Large intestine (tissue), 3 donors: ENCODE measurements at regions not wholly inside any gene's neighbourhood (a gene's known extent, or its start where the extent isn't known, plus 50 kb on each side); places are given as distances from the start of the nearest gene placed in this dataset.

Experiments
- DNase-seq, 2 donors: peaks; one replicate each; pipeline versions ENCODE4 v3.0.0 to v3.0.0-alpha.2; 2013
- H3K27ac ChIP-seq: one replicate; pipeline ENCODE4 v1.5.1; 2013; ENCODE audit warnings: low read length
- H3K27me3 ChIP-seq: 2 replicates; pipeline ENCODE4 v1.6.1; 2013; ENCODE audit warnings: low read length; ENCODE audit not compliant: control insufficient read depth, insufficient read depth
- H3K36me3 ChIP-seq: 2 replicates; pipeline ENCODE4 v1.6.1; 2013; ENCODE audit warnings: low read length; ENCODE audit not compliant: control insufficient read depth, insufficient read depth
- H3K4me1 ChIP-seq: one replicate; pipeline ENCODE4 v1.6.1; 2013; ENCODE audit warnings: low read length; ENCODE audit not compliant: control insufficient read depth, insufficient read depth
- H3K4me3 ChIP-seq: one replicate; pipeline ENCODE4 v1.5.1; 2013; ENCODE audit warnings: low read length
- H3K9me3 ChIP-seq: one replicate; pipeline ENCODE4 v1.6.1; 2013; ENCODE audit warnings: mild to moderate bottlenecking, low read depth, low read length, moderate library complexity; ENCODE audit not compliant: control insufficient read depth
- WGBS: methylation state at CpG from one replicate; pipeline ENCODE4 v1.1.5; 2013; ENCODE audit warnings: low lambda C conversion rate; ENCODE audit not compliant: insufficient coverage; 5-methylcytosine and 5-hydroxymethylcytosine counted together

DNA sequence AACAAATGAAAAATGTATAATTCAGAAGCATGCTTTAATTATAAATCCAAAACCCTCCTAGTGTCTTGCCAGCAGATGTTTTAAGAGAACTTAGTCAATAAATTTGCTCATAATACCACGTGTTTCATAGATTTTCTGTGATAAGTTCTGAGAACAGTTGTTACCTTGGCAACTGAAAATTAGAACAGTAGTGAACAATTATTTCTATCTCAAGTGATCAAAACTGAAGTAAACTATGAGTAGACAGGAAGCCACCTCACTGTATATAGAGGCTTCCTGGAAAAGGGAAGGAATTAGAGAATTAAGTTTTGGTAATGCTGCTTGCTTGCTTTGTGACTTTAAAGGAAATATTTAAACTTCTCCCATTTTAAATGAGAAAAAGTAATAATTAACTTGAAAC is 266.0 kb upstream of the ANO3 start:
- Histone ChIP-seq H3K4me3 (no peak overlapping the region), H3K4me1 (no peaks in the 10 kb centered on the region), H3K36me3 (no peaks in the 10 kb centered on the region), H3K27ac (no peak overlapping the region), H3K9me3 (no peaks in the 10 kb centered on the region), H3K27me3 (no peaks in the 10 kb centered on the region)
- no CpG with 5 or more reads among the region's 1 CpG for WGBS
- DNase-seq = no peak

DNA sequence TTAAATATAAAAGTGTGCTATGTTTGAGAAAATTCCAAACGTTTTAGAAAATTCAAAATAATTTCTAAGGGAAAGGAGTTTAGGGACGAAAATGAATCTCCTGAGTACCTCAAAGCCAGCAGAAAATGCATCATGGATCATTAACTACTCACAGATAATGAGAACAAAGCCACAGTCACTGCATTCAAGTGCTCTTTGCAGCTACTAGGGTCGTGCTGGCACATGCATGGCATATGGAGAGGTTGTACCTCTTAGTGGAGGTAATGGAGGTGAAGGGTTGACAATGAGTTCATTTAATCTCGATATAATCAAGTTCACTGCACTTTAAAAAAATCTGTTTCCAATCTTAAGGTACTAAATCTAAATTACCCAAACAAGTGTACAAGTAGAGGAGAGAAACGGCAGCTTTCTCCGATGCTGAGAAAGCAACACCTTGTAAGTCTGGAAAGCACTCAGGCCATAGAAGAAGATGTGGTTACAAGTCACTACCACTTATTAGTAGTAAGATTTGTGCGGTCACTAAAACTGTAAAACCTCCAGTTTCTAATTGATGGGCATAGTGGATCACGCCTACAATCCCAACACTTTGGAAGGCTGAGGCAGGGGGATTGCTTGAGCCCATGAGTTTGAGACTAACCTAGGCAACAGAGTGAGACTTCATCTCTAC is 261.1 kb upstream of the ANO3 start:
- no peaks in the 10 kb centered on the region for H3K27me3 ChIP-seq
- no peaks in the 10 kb centered on the region for H3K36me3 ChIP-seq
- H3K9me3 ChIP-seq = no peaks in the 10 kb centered on the region
- H3K27ac ChIP-seq = no peak overlapping the region
- no peaks in the 10 kb centered on the region for H3K4me1 ChIP-seq
- 88% methylated on average over 1 of the region's 8 CpGs for WGBS
- H3K4me3 ChIP-seq = no peak overlapping the region
- no peak for DNase-seq

DNA sequence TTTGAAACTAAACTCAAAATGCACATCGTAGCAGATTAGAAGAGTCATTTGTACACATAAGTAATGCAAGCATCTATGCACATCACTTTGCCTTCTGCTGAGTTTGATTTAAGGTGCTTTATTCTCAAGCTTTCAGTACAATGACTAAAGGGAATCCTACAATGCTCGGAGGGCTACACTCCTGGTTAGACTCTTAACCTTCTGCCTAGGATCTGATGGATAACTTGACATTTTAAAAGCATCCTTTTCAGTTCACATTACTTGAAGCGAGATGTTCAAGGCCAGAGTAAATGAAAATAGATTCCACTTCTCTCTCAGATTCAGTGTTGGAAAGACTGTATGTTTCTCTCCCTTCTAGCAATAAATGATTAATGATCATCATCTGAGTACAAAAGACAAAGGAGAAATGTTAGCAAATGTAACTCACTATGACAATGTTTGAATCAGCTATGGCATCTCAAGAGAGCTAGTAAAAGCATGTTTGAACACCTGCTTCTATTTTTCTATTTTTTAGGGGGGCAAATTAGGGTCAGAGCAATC is 259.2 kb upstream of the ANO3 start:
- no peak overlapping the region for H3K27ac ChIP-seq

DNA sequence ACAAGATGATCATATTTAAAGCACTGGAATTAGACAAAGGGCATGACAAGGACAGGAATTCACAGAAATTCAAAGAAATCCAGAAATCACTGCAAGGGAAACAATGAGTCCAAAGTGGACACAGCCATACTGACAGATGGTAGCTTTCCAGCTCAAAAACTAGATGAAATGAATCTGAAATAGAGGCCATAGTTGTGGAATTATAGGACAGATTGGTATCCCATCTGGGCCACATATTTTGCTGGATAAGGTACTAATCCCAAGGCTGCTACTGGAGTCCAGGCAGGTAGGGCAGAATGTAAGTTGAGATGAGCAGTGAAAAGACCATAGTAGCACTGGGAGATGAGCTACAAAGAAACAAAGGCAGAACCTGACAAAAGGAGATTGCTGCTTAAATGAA is 258.3 kb upstream of the ANO3 start:
- no peaks in the 10 kb centered on the region for H3K36me3 ChIP-seq
- H3K27me3 ChIP-seq = no peaks in the 10 kb centered on the region
- no peak overlapping the region for H3K27ac ChIP-seq
- DNase-seq = no peak
- H3K4me1 ChIP-seq = no peaks in the 10 kb centered on the region
- no peaks in the 10 kb centered on the region for H3K9me3 ChIP-seq
- no peak overlapping the region for H3K4me3 ChIP-seq

More for the DNA sequence above, 259.2 kb upstream of the ANO3 start:
- Histone ChIP-seq H3K4me1 (no peaks in the 10 kb centered on the region), H3K4me3 (no peak overlapping the region), H3K36me3 (no peaks in the 10 kb centered on the region), H3K9me3 (no peaks in the 10 kb centered on the region), H3K27me3 (no peaks in the 10 kb centered on the region)
- no peak for DNase-seq
- 92% methylated on average over 2 of the region's 3 CpGs for WGBS

DNA sequence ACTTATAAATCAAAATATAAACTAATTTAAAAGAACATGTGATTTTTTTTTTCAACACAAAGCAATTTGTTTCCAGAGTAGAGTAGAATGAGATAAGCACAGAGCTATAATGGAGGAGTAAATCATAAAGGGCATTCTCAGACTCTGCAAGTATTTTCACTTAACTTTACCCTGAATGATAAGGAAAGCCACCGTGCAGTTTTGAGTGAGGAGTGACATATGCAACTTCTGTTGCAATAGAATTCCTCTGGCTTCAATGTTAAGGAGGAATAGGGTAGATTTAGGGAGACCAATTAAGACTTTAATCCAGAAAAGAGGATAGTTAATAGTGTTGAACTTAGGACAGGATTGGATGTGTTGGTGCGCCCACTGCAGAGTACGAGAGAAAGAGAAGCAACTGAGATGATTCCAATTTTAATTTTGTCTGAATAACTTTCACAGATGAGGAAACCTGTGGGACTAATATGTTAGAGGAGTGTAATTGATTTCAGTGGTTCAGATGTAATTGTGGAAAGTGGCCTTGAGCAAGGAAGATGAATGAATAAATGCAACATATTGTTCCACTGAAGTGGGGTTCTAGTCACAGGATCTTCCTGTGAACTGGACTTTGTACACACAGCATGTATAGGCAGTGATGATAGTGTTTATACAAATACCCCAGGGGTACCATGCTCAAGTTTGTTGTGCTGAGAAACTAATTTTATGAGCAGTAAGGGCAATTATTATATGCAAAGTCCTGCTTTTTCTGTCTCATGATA is 255.5 kb upstream of the ANO3 start:
- H3K9me3 ChIP-seq = no peaks in the 10 kb centered on the region
- no peaks in the 10 kb centered on the region for H3K36me3 ChIP-seq
- no peak overlapping the region for H3K4me3 ChIP-seq
- H3K27me3 ChIP-seq = no peaks in the 10 kb centered on the region
- no peak for DNase-seq
- 0% methylated on average over 1 of the region's 3 CpGs for WGBS
- H3K4me1 ChIP-seq = no peaks in the 10 kb centered on the region
- H3K27ac ChIP-seq = no peak overlapping the region

DNA sequence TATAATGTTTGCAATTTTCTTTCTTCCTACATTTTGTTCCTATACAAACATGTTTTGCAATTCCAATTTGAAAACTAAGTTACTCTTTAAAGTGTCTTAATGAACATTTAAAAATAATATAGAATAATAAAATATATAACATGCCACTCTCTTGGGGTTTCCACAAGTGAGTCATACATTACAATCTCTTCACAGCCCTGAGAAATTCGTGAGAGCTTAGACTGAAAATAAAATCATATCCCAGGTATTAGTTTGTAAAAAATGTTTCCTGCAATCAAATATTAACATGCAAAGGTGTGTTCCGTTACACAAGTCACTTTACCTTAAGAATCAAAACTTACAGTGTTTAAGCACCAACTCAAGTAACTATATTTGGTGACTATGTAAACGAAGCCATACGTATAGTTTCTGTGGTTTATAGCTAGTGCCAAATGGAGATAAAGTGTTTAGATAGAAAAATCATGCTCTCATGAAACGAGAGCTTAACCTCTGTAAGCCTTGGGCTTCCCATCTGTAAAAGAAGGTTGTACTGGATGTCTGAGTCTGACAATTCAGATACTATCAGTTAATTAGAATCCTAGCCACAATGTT is 253.6 kb upstream of the ANO3 start:
- Histone ChIP-seq H3K9me3 (no peaks in the 10 kb centered on the region), H3K27ac (no peak overlapping the region), H3K4me3 (no peak overlapping the region), H3K36me3 (no peaks in the 10 kb centered on the region), H3K27me3 (no peaks in the 10 kb centered on the region), H3K4me1 (no peaks in the 10 kb centered on the region)
- no peak for DNase-seq
- WGBS = 52% methylated on average over 4 of the region's 5 CpGs

DNA sequence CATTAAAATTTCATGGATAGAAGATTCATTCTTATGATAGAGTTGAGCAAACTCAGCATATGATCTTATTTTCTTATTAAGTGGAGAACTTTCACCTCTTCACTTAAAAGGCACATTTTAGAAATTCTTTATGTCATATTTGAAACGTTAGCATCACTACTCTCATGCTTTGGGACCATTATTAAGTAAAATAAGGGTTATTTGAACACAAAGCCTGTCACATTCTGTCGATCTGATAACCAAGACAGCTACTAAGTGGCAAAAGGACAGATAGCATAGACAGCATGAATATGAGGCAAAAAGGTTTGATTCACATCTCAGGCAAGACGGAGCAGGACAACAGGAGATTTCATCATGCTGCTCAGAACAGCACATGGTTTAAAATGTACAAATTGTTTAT is 247.6 kb upstream of the ANO3 start:
- H3K9me3 ChIP-seq = no peaks in the 10 kb centered on the region
- no peak for DNase-seq
- no peaks in the 10 kb centered on the region for H3K36me3 ChIP-seq
- H3K27ac ChIP-seq = no peak overlapping the region
- H3K4me1 ChIP-seq = no peaks in the 10 kb centered on the region
- no peak overlapping the region for H3K4me3 ChIP-seq
- WGBS = 100% methylated on average over 1 of the region's 3 CpGs
- no peaks in the 10 kb centered on the region for H3K27me3 ChIP-seq

DNA sequence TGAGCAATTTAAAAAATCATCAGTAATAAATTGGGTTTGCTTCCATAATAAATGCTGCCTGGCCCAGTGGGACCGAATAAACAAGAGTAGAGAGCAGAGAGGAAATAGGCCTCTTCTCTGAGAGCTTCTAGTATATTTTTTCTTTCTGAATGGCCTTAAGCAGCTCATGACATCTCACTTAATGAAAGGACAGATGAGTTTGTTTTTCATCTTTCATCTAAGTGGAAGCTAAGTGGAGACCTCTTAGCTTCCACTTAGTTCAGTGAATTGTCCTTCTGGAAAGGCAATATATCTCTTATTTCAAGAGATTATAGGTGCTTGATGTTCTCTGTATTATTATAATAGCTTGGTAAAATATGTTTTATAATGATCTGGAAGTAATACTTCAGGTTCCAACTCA is 245.9 kb upstream of the ANO3 start:
- H3K36me3 ChIP-seq = no peaks in the 10 kb centered on the region
- no CpG with 5 or more reads among the region's 1 CpG for WGBS
- H3K27me3 ChIP-seq = no peaks in the 10 kb centered on the region
- H3K9me3 ChIP-seq = no peaks in the 10 kb centered on the region
- H3K4me1 ChIP-seq = no peaks in the 10 kb centered on the region
- no peak overlapping the region for H3K27ac ChIP-seq
- H3K4me3 ChIP-seq = no peak overlapping the region
- DNase-seq = no peak

DNA sequence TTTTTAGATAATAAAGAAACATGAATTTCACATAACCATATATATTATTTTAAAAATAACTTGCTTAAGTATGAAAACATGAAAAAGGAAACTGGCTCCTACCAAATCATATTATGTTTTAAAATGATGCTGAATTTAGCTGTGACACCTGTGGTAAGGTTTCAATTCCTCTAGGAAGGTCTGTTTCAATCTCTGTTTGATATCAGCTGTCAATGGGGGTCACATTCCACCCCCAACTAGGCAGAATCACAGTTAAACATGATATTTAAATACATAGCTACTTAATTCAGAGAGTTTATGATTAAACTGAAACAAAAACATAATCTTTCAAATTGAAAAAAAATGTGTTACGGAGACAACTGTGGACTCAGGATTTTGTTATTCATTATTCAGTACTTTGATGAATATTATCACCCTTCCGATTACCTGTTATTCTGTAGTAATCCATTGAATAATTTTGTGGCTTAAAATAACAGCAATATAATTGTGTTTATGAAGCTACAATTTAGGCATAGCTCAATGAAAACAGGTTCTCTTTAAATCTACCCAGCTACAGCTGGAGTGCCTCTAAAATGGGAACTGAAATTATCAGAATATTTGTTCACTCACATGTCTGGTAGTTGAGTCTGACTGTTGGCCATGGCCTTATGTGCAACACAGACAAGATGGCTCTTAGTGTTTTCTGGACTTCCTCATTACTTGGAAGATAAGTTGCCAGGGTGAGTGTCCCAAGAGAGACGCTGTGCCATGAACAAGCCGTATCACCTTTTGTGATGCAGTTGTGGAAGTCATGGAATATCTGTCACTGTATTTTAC is 244.6 kb upstream of the ANO3 start:
- WGBS = 100% methylated on average over 3 of the region's 4 CpGs
- DNase-seq = no peak
- no peak overlapping the region for H3K27ac ChIP-seq
- H3K9me3 ChIP-seq = no peaks in the 10 kb centered on the region
- no peaks in the 10 kb centered on the region for H3K27me3 ChIP-seq
- H3K4me1 ChIP-seq = no peaks in the 10 kb centered on the region
- H3K4me3 ChIP-seq = no peak overlapping the region
- no peaks in the 10 kb centered on the region for H3K36me3 ChIP-seq

DNA sequence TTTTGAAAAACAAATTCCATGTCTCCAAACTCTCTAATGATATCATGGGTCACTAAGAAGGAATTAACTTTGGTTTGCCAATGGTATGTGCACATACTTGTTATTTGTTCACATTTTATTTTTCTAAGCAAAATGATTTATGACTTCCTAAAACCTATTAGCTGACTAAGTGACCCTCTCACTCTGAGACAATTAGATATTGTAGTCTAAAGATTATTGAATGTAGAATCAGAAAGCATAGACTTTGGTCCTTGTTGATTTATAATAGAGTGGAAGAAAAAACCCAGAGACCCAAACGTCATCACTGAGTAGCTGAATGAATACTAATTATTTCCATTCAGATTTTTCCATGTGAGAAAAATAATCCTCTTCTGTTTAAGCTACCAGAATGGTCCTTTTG is 243.5 kb upstream of the ANO3 start:
- H3K27ac ChIP-seq = no peak overlapping the region
- no peaks in the 10 kb centered on the region for H3K36me3 ChIP-seq
- DNase-seq = no peak
- H3K27me3 ChIP-seq = no peaks in the 10 kb centered on the region
- H3K4me1 ChIP-seq = no peaks in the 10 kb centered on the region
- no peaks in the 10 kb centered on the region for H3K9me3 ChIP-seq
- WGBS = no CpG with 5 or more reads among the region's 1 CpG
- H3K4me3 ChIP-seq = no peak overlapping the region
